GM21786 (cell line): ENCODE measurements at regions not wholly inside any gene's neighbourhood (a gene's known extent, or its start where the extent isn't known, plus 50 kb on each side); places are given as distances from the start of the nearest gene placed in this dataset.

Source experiments
- ATAC-seq: cut with Tn5 transposase; IDR thresholded peaks from one replicate; pipeline ENCODE4 v1.9.1; 2021; ENCODE audit not compliant: unreplicated experiment

DNA sequence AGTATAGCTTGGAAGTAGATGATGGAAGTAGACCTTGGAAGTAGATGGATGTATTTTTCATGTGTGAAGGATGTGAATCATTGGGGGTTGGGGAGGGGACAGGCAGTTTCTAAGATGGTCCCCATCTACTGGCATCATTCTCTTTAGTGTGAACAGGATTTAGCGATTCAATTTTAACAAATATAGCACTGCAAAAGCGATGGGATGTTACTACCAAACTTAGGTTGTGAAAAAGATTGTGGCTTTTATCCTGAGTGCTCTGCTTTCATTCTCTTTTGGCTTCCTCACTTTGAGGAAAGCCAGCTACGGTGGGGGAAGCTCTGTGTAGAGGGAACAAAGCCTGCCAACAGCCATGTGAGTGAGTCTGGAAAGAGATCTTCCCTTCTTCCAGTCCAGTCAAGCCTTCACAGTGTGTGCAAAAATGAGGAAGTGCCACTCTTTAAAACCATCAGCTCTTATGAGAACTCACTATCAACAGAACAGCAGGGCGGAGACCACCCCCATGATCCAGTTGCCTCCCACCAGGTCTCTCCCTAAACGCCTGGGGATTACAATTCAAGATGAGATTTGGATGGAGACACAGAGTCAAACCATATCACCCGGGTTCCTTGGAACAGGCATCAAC is 441.4 kb downstream of the SH3GL2 start:
- no peak for ATAC-seq

GRCh38 chr9:18022642-18023041 is 443.8 kb downstream of the SH3GL2 start:
- ATAC-seq = no peak

DNA sequence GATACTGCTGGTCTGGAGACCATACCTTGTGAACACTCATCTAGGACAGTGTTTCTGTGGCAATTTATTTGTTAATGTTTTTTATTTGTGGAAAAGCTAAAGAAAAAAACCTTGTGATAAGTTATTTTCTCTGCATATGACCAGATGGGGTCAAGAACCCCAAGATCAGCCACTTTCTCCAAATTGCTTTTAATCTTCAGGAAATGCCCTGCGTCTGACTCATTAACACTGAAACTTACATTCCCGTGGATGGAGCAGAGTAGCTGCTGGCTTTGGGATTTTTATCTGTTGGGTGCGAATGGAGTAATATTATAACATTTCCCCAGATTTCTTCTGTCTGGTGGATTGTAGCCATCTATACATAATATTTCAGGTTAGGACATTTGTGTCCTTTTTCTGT is 444.5 kb downstream of the SH3GL2 start:
- ATAC-seq = no peak

DNA sequence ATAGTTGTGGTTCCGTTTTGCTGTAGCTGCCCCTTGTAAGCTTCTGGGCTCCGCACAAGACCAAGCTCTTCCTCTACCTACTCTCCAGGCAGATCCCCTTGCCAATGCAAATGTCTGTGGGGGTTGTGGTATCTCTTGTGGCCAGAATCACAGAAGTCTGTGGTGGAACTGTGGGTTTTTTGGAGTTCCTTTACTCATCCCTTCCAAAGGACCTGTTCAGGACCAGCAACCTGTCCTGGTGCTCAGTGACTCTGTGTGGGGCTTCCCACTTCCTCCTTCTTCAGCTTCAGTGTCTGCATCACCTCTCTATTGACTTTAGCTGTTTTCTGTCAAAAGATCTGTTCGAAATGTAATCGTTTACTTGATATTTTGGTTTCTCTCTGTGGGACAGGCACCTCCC is 441.3 kb upstream of the ADAMTSL1 start:
- ATAC-seq = no peak

- ATAC-seq = no peak
Observed at GRCh38 chr9:18036422-18037187, 437.3 kb upstream of the ADAMTSL1 start.

DNA sequence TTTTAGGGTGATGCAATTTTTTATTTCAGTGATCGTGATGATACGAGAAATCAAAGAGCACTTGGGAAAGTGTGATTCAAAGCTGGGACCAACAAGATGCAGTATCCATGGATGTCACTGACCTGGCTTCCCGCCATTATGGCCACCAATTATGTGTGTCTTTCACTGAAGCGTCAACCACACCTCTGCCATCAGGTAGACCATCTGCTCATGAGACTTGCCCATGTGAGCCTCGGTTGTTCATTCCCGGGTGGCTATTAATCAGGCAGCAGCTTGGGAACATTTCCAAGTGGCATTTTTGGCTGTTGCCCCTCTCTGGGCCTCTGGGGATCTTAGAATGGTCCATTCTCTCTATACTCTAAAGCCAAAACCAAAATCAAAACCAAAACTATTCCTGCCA is 436.0 kb upstream of the ADAMTSL1 start:
- ATAC-seq = no peak

GRCh38 chr9:18040327-18040726 is 433.6 kb upstream of the ADAMTSL1 start:
- no peak for ATAC-seq

- ATAC-seq = no peak
Observed at GRCh38 chr9:18043978-18044377, 430.0 kb upstream of the ADAMTSL1 start.

- no peak for ATAC-seq
Observed at GRCh38 chr9:18045326-18045725, 428.6 kb upstream of the ADAMTSL1 start.

- no peak for ATAC-seq
Observed at GRCh38 chr9:18046068-18046467, 427.9 kb upstream of the ADAMTSL1 start.

- ATAC-seq = no peak
Observed at GRCh38 chr9:18051638-18052037, 422.3 kb upstream of the ADAMTSL1 start.

GRCh38 chr9:18052060-18052459 is 421.9 kb upstream of the ADAMTSL1 start:
- no peak for ATAC-seq

- no peak for ATAC-seq
Observed at GRCh38 chr9:18056269-18056992, 417.5 kb upstream of the ADAMTSL1 start.

DNA sequence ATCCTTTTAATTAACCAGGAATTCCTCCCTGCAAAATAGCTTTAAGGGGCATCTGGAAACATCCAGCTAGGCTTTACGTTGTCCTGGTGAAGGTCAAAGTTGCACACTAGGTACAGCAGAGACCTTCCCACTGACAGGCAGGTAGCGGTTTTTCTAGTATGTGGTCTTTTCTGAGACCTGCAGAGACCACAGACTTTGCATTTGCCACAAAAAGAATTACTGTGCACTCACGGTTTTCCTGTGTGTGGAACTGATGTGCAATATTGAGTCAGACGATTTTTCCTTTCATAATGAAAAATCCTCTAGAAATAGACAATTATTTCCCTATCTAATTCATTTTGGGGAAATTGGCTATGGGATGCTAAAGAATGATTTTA is 417.0 kb upstream of the ADAMTSL1 start:
- peak; percentile 90 for ATAC-seq

DNA sequence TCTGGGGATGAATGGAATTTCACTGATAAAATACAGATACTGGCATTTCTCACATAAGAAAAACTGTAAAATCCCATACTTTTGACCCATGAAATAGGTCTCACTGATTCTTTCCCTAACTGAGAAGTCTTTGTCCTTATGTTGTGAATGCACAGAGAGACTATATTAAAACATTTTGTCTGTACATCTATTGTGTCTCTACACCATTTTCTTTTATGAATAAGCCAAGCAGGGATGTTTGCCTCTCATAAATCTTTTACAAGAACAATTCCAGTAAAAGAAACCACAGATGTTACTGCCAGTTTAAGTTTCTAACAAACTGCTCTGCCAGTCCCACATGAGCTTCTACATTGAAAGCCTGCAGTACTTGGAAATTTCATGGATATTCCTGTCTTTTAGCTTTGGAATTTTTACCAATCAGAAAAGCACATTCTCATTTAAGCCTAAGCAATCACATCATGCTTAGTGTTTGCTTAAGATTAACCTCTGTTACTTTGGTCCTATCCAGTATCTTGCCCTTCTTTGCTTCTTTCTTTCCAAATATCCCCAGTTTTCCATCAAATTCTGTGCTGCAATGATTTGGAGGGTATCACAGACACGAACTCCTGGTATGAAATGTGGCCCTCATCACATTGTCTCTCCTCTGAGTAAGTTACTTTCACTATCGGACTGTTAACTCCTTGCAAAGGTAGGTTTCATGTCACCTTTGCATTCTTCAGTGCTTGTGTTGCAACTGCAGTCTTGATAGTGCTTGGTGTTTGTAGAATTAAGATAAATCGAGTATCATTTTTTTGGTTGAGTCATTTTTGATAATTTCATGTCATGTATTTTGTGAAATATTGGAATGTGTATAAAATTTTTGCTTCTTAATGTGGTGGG is 415.1 kb upstream of the ADAMTSL1 start:
- no peak for ATAC-seq

DNA sequence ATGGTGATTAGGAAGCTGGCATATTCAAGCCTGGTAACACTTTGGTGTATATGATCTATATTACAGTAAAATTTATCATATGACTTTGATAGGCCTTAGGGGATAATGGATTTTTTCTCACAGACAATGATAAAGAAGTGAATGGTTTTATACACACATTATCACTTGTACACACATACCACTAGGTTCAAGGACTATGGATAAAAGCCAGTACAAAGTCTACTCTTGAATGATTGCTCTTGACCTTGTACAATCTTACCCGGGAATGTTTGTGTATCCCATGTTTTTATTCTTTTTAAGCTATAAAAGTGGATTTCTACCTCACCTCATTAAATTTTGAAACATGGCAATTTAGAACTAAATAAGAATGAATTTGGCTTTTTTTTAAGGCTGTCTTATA is 414.5 kb upstream of the ADAMTSL1 start:
- ATAC-seq = no peak

DNA sequence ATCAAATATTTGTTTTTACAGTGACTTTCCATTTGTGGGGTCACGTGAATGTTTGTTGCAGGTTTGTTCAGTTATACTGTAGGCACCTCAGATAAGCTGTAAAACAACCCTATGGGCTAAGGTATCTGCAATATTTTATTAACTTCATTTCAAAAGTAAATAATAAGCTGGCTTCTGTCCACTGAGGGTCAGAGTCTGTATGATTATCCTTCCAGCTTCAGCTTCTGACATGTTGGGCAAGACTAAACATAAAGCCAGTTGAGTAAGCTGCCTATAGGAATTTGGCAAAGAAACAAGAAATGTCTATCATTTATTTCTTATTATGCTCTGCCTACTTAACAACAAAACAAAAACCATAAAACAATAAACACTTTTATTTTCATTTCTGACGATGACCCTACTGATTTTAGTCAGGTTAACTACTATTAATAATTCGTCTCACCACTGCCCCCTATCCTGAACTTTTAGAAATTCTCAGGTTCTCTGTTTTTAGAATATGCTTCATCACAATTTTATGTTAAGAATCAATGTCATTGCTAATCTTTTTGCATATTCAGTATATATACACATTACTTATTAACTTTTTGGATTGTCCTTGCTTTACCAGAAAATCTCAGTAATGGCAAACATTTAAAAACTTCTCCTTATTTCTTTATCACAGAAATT is 413.6 kb upstream of the ADAMTSL1 start:
- no peak for ATAC-seq

- no peak for ATAC-seq
Observed at GRCh38 chr9:18061332-18061731, 412.6 kb upstream of the ADAMTSL1 start.

GRCh38 chr9:18061856-18062255 is 412.1 kb upstream of the ADAMTSL1 start:
- ATAC-seq = no peak

- ATAC-seq = no peak
Observed at GRCh38 chr9:18063856-18064390, 410.0 kb upstream of the ADAMTSL1 start.
